HG02763 (cell line): ENCODE measurements at regions not wholly inside any gene's neighbourhood (a gene's known extent, or its start where the extent isn't known, plus 50 kb on each side); places are given as distances from the start of the nearest gene placed in this dataset.
"Not testable (repeated sequence)": the region's sequence is repeated elsewhere in the genome, so short reads cannot be mapped to it uniquely, and the experiment has no call there.

Experiments
- ATAC-seq: cut with Tn5 transposase; IDR thresholded peaks from one replicate; pipeline ENCODE4 v1.9.1; 2021; ENCODE audit warnings: mild to moderate bottlenecking, moderate library complexity; ENCODE audit not compliant: unreplicated experiment

DNA sequence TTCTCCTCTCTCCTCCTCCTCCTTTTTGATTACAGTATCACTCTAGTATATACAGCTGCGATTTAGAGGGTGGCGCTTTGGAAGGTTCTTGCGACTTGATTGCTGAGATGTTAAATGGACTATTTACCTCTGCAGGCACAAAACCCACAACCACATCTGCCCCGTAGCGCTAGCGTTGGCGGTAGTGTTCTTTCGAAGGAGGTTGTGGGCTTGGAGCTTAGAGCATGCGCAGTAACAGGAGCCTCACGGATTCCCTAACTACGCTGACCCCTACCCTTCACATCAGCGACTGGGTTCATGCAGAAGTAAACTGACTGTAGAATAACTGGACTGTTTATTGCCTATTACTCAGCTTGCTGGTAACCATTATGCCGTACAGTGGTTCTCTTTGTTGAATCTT is 58.0 kb downstream of the CGGBP1 start:
- ATAC-seq = peak; percentile 50

DNA sequence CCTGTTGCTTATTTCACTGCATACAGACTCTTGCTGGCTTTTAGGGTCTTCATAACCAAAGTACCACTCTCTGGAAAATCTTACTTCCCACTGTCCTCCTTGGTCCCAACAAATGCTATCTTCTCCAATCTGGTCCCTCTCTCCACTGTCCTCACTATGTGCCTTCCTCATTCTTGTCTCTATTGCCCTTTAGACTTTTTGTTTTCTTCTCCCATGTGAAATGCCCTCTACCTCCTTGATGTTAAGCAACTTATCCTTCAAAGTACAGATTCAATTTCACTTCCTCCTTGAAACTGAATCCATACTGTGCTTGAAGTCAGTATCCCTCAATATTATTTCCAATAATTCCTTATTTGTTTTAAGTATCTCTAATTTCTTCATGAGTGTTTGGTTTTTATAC is 60.8 kb downstream of the CGGBP1 start:
- no peak for ATAC-seq

DNA sequence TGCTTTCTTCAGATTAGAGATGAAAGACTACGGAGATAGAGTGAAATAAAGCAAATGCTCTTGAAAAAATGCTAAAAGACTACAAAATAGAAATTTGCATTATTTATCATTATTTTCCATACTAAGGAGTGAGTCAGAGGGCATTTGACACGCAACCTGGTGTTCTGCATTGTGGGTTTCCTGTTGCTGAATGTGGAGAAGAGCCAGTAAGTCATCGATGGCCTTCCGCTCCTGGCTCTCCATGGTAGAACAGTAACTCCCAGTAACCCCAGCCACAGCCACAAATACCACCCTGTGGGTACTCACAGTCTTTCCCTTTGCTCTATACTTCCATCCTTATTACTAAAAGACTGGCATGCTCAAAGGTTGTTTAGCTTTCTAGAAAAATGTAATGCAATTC is 61.5 kb downstream of the CGGBP1 start:
- ATAC-seq = peak; percentile 83

DNA sequence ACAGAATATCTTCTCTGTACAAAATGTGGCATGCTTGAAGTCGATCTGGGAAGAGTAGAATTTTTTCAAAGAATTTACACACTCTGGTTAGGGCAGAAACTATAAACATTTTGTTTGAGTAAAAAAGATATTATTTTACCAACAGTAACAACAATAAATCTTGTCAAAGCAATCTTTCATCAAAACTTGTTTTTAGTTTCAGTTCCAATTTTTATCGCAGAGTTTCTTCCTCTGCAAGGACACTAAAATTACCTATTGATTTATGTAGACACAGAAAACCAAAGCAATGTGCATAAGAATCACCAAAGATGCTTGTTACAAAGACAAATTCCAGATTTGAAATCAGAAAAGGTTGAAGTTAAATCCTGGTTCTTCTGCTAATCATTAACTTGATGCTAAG is 61.9 kb downstream of the CGGBP1 start:
- no peak for ATAC-seq

DNA sequence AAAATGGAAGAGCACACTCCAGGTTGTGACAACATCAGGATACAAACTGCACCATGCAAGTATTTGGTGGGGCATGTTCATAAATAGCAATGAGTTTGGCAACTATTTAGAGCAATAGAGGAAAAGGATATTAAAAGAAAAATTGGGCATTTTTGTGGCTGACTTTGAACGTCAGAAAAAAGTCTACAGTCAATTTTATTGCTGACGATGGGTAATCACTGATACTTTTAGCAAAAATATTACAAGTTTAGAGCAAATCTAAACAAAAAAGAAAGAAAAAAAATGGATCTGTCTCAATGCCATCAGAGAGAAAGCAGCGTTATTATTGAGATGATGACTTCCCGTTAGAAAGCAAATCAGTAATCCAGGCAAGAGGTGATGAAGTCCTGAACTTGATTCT is 65.2 kb downstream of the CGGBP1 start:
- ATAC-seq = no peak

DNA sequence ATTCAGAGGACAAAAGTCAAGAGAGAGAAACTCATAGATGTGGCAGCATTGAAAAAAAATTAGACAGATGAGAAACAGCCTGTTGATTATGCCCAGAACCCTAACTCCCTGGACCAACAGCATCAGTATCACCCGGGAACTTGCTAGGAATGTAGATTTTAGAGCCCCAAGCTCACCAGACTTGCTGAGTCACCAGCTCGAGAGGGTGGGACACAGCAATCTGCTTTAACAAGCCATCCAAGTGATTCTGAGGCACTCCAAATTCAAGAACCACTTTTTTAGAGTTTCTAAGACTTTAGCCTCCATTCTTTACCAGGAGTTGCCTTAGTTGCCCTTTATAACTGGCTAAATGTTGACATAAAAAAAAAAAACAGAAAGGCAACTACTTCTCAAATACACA is 70.9 kb downstream of the CGGBP1 start:
- ATAC-seq = no peak

DNA sequence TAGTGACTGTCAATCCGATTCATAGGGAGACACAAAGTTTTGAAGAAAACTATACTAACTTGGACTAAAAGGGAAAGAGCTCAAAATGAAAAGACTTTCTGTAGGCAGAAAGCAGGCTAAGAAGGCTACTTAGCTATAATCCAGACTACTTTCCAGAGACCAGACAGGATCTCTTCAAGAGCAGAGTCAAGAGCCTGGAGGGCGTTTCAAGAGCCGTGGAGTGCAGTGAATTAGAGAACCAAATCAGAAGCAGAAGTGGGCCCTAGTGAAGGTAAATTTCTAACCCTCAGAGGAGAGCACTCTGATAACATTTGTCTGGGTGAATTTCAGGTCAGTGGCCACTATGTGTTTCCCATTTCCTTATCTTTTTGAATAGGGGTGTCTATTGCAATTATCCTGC is 76.4 kb downstream of the CGGBP1 start:
- ATAC-seq = no peak

DNA sequence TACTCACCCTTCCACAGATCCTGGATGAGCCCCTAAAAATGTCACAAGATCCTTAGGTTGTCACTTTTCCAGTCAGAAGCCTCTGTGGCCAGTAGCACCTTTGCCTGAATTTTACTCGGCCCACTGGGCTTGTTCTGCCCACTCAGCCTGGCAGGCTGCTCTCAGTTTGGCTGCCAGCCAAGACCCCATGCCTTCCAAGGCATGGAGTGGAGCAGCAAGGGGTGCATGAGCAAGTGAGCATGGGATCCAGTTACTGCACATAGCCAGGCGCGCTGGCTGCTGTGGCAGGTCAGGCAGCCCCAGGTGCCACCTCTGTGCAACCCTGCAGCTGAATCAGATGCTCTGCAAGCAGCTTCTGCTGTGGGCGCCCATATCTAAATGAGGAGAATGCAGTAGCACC is 79.3 kb downstream of the CGGBP1 start:
- no peak for ATAC-seq

DNA sequence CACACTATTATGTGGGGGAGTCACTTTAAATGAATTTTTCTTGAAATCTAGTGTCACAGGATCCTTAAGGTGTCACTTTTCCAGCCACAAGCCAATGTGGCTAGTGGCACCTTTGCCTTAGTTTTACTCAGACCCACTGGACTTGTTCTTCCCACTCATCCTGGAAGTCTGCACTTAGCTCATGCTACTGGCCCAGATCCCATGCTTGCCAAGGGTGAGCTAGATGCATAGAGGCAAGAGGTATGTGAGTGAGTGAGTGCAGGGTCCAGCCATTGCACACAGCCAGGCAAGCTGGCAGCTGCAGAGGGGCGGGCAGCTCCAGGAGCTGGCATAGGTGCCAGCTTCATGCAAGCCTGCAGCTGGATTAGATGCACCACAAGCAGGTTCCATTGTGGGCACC is 81.0 kb downstream of the CGGBP1 start:
- ATAC-seq = no peak

DNA sequence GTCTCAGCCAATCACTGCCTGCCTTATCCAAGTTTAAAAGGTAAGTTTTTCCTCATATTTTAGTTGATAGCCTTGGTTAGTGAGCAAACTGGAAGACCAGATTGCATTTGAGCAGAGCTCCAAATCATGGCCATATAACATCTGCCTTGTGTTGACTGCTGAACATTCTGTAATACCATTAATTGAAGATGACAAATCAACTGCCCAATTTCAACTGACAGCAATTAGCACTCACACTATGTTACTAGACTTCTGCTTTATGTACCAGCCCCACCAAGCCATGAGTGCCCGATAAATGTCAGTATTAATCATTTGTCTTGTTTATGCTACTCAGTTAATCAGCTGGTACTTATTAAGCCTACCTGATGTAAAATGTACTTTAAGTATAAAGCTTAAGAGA is 83.1 kb downstream of the CGGBP1 start:
- ATAC-seq = no peak

DNA sequence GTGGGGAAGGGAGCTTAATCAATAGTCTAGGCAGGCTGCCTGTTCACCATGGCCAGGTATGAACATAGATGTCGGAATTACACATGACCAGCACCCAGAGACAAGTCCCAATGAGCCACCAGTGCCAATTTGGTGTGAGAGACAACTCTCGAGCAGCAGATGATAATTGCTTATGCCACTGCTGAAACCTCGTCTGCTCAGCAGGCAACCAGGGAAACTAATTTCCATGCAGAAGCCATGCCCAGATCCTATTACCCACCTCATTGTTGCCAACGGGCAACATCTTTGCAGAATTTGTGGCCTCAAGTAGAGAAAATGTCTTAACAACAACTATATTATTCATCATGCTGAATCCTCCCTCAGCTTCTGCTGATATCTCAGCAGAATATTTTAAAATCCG is 84.9 kb downstream of the CGGBP1 start:
- ATAC-seq = no peak

DNA sequence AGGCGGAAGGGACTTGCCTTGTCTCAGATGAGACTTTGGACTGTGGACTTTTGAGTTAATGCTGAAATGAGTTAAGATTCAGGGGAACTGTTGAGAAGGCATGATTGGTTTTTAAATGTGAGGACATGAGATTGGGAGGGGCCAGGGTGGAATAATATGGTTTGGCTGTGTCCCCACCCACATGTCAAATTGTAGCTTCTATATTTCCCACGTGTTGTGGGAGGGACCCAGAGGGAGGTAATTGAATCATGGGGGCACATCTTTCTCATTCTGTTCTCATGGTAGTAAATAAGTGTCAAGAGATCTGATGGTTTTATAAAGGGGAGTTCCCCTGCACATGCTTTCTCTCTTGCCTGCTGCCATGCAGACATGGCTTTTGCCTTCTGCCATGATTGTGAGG is 89.2 kb downstream of the CGGBP1 start:
- no peak for ATAC-seq

DNA sequence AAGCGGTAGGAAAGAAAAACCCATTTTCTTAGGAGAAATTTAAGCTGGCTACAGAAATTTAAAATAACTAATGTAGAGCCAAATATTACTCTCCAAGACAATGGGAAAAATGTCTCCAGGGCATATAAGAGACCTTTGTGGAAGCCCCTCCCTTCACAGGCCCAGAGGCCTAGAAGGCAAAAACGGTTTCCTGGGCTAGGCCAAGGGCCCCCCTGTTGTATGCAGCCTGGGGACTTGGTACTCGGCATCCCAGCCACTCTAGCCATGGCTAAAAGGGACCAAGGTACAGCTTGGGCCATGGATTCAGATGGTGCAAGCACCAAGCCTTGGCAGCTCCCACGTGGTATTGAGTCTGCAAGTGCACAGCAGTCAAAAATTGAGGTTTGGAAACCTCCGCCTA is 90.1 kb downstream of the CGGBP1 start:
- no peak for ATAC-seq

DNA sequence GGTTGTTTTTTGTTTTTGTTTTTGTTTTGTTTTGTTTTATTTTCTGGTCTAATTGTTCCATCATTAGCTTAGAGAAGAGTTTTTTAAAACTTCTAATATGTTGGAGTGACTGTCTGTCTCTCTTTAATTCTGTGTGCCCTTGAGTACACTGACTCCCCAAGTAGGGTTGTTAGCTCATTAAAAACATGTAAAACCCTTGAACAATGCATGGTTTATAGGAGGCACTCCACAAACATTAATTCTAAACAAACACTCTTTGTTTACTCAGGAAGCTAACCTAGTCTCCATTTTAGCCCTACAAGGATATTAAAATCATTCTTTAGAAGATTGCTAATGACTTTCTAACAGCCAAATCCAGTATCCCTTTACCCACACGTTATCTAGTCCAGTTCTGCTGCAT is 100.5 kb downstream of the CGGBP1 start:
- ATAC-seq = no peak

DNA sequence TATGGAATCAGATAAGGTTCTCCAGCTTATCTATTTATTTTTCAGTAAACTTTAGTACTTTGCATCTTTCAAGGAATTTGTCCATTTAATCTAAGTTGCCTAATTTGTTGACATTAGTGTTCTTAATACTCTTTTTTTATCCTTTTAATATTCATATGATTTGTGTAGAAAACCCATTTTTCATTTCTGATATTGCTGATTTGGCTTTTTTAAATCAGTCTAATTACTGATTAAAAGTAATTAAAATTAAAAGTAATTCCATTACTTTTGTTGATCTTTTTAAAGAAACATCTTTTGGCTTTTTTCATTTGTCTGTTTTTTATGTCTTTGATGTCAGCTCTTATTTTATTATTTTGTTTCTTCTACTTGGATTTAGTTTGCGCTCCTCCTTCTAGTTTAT is 101.2 kb downstream of the CGGBP1 start:
- no peak for ATAC-seq

DNA sequence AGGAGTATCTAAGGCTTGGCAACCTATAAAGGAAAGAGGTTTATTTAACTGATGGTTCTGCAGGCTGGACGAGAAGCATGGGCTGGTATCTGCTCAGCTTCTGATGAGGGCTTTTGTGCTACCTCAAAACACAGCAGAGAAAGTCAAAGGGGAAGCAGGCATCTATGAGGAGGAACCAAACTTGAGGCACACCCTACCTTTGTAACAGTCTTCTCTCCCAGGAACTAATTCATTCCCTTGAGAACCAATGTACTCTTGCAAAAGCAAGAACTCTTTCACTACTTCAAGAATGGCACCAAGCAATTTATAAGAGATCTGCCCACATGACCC is 109.0 kb downstream of the CGGBP1 start:
- ATAC-seq = peak; percentile 41

DNA sequence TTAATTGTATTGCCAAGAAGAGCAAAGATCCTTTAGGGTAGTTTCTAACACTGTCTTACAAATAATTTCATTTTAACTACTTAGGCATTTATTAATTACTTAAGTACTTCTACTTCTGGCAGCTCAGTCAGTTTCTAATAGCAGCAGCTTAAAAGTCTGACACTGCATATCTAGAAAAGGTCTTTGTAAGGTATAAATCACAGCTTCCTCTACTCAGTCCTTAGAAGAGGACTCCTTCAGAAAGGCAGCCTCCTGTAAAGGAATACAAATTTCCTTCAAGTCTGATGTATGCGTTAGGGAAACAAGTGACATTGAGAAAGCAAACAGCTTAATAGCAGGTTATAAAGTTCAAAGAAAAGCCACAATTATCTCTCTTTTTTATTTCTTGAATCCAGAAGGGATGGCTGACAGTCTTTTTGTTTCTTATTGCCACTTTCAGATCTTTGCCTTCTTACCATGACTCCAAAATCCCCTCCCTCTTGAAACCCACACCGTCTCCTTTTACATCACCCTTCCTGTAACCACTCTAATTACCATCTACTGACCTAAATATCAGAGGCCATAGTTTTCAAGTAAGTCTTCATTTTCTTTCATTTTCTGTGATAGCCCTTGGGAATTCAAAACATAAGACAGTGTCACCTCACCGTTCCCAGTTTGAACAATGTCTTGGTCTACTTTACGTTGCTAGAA is 109.5 kb downstream of the CGGBP1 start:
- ATAC-seq = peak; percentile 92

DNA sequence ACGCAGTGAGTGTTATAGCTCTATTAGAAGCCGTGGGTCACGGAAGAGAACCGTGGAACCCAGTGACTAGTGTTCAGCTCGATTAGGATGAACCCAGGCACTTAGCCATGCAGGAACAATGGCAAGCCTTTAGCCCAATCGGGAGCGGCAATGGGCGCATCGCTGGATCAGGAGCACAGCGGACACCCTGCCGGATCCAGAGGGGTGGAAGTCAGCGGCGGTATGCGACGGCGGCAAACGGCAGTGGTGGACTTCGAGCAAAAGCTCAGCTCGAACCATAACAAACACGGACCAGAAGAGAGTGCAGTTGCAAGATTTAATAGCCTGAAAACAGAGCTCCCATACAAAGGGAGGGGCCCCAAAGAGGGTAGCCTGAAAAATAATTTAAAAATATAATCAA is 112.8 kb downstream of the CGGBP1 start:
- ATAC-seq = not testable (repeated sequence)

DNA sequence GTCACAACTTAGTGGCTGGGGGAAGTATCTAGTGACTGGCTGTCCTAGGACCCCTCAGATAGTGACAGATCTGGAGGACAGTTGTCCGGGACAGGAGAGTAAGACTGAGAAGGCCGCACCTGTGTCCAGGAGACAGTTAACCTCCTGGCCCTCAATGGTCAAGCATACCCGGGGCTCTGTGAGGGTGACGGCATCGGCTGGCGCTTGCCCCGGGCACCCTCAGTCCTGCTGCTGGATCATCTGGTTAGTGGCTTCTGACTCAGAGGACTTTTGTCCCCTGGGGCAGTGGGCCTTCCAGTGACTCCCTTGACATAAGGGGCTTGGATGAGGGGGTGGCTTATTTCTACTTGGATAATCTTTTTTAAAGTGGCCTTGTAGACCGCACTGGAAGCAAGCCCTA is 116.5 kb downstream of the CGGBP1 start:
- ATAC-seq = not testable (repeated sequence)

DNA sequence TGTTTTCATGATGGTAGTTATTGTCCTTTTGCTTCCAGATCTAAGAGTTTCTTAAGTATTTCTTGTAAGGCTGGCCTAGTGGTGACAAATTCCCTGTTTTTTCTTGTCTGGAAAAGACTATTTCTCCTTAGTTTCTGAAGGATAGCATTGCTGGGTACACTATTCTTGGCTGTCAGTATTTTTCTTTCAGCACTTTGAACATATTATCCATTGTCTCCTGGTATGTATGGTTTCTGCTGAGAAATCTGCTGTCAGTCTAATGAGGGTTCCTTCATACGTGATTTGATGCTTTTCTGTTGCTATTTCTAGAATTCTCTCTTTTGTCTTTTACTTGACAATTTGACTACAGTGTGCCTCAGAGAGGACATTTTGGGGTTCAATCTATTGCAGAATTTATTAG is 134.3 kb downstream of the CGGBP1 start:
- no peak for ATAC-seq

DNA sequence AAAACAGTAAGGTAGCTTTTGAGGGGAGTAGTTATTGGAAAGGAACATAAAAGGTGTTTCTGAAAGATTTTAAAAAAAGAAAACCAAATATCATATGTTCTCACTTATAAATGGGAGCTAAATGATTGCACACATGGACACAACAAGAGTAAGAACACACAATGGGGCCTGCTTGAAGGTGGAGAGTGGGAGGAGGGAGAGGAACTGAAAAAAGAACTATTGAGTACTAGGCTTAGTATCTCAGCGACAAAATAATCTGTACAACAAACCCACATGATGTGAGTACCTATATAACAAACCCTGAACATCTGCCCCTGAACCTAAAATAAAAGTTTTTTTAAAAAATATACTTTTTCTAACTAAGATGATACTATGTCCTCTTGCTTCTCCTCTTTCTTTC is 138.3 kb downstream of the CGGBP1 start:
- no peak for ATAC-seq

DNA sequence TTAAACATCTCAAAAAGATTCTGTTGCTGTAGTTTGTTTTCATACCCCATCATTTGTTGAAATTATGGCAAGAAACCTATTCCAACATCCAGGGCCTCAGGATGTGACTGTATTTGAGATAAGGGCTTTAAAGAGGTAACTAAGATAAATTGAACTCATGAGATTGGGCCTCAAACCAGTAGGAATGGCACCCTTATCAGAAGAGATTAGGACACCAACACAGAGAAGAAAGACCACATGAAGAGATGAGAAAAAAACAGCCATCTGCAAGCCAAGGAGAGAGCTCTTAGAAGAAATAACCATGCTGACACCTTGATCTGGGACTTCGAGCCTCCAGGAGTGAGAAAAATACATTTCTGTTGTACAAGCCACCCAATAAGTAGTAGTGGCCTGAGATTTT is 157.7 kb downstream of the CGGBP1 start:
- no peak for ATAC-seq

DNA sequence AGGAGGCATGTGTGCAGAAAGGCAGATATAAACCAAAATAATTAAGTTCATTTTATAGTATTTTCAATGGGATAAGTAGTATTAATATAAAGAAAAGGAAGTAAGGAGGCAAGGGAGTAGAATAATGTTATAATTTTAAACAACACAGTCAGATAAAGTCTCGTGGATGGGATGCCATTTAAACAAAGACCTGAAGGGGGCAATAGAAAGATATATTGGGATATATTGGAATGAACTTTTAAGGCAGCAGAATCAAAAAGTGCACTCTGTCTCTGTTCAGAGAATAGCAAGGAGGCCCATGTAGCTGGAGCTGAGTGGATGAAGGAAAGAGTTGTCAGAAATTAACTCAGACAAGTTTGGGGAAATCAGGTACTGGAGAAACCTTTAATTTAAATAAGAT is 158.7 kb downstream of the CGGBP1 start:
- ATAC-seq = no peak

DNA sequence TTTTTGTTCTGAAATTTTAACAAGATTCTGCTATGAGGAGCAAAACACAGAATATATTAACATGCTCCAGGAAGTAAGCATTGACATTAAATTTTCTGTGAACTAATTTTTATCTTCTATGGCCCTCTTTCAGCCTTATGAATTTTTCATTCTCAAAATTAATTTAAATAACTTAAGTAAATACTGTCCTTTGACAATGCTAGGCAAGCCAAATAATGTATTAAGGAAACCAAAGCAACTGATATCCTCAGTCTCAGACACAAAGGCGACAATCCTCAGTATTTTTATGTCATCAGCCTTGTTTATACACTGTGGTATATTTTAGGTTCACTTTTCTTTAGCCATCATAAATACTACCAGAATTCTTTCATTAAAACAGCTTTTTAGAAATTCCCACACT is 159.8 kb downstream of the CGGBP1 start:
- no peak for ATAC-seq
